Upper lobe of left lung (tissue), 4 donors: ENCODE measurements at regions not wholly inside any gene's neighbourhood (a gene's known extent, or its start where the extent isn't known, plus 50 kb on each side); places are given as distances from the start of the nearest gene placed in this dataset.

Experiments used
- CTCF ChIP-seq, 6 experiments: fragments of 450-650 bp in 4 of 6; fragments of 200-600 bp in 2 of 6; sonication (generic) in 2 of 6; IDR thresholded peaks; one replicate each; pipeline ENCODE4 v1.5.1; 2016 to 2019; ENCODE audit warnings: antibody characterized with exemption in 6 of 6
- EP300 ChIP-seq, 4 donors: sonication (generic); formaldehyde crosslinking; IDR thresholded peaks; one replicate each; pipeline ENCODE4 v1.5.1; 2017; ENCODE audit warnings: antibody characterized with exemption in 4 of 4, control low read depth in 2 of 4
- POLR2A ChIP-seq, 4 donors: fragments of 450-650 bp; IDR thresholded peaks; one replicate each; pipeline ENCODE4 v1.5.1; 2016 to 2017; ENCODE audit warnings: antibody characterized with exemption in 4 of 4, mild to moderate bottlenecking in 2 of 4
- POLR2AphosphoS5 ChIP-seq, 2 donors: sonication (generic); formaldehyde crosslinking; IDR thresholded peaks; one replicate each; pipeline ENCODE4 v1.5.1; 2017; ENCODE audit warnings: antibody characterized with exemption in 2 of 2

GRCh38 chr7:26511866-26512265 lies 220.2 kb downstream of the SNX10 start:
- TF ChIP-seq POLR2AphosphoS5 (IDR thresholded peaks at IDR 0.05) (no peak), CTCF (IDR thresholded peaks at IDR 0.05) (no peak), POLR2A (IDR thresholded peaks at IDR 0.05) (no peak), EP300 (IDR thresholded peaks at IDR 0.05) (no peak)
